ENCODE measurements at regions not wholly inside any gene's neighbourhood (a gene's known extent, or its start where the extent isn't known, plus 50 kb on each side); places are given as distances from the start of the nearest gene placed in this dataset.

GRCh38 chr3:117367861-117368260, 658.3 kb downstream of the TUSC7 start:
- no peaks in the 10 kb centered on the region for H3K4me1 ChIP-seq (ENCODE audit: insufficient read depth)
- no peak overlapping the region for H3K27ac ChIP-seq (ENCODE audit: low read depth)
- Mint-ChIP-seq H3K4me1 (peaks cover 3% of the 10 kb centered on the region; the same call in 2 of the 3 replicates), H3K9me3 (peaks cover 13% of the 10 kb centered on the region; the same call in 2 of the 3 replicates), H3K27ac (no peak overlapping the region), H3K27me3 (ENCODE audit: insufficient read depth, low read depth, poor library complexity) (no peaks in the 10 kb centered on the region), H3K4me3 (no peak overlapping the region), H3K36me3 (ENCODE audit: low read depth) (no peaks in the 10 kb centered on the region; the same call in 1 of the 3 replicates)
- no peak for TF ChIP-seq CREB1 (CRISPR knock-in tag; IDR thresholded peaks at IDR 0.05; ENCODE audit: low read depth)
- TF ChIP-seq REST (IDR thresholded peaks at IDR 0.05; ENCODE audit: unreplicated experiment) = no peak
- TF ChIP-seq NANOG (IDR thresholded peaks at IDR 0.05; ENCODE audit: borderline replicate concordance) = no peak
- TF ChIP-seq STAT1 (IDR thresholded peaks at IDR 0.05; ENCODE audit: unreplicated experiment) = no peak
- no peak for TF ChIP-seq ZNF114 (CRISPR knock-in tag; IDR thresholded peaks at IDR 0.05)
- no peak for TF ChIP-seq EZH2phosphoT487 (IDR thresholded peaks at IDR 0.05; ENCODE audit: unreplicated experiment)
- TF ChIP-seq EZH2 (IDR thresholded peaks at IDR 0.05; ENCODE audit: low read depth, unreplicated experiment) = no peak
- no peak for TF ChIP-seq ZNF462 (CRISPR knock-in tag; IDR thresholded peaks at IDR 0.05)
- TF ChIP-seq ETS1 (IDR thresholded peaks at IDR 0.05) = no peak
- no peak for TF ChIP-seq POLR2AphosphoS5 (IDR thresholded peaks at IDR 0.05; ENCODE audit: low read depth)
- no peak for TF ChIP-seq JUNB (IDR thresholded peaks at IDR 0.05; ENCODE audit: unreplicated experiment)
- H3K9me2 ChIP-seq (ENCODE audit: insufficient read depth) = no peaks in the 10 kb centered on the region
- DNase-seq (ENCODE audit: low spot score) (no peak), ATAC-seq (no peak)
- no peaks in the 10 kb centered on the region for H3K27me3 ChIP-seq (ENCODE audit: insufficient read depth)
- H2AFZ ChIP-seq = no peak overlapping the region
- H4K20me1 ChIP-seq (replicated peaks; ENCODE audit: insufficient read depth) = no peaks in the 10 kb centered on the region
- H3K79me2 ChIP-seq (replicated peaks; ENCODE audit: insufficient read depth) = no peaks in the 10 kb centered on the region
- H3K4me3 ChIP-seq = no peak overlapping the region
- H3F3A ChIP-seq (replicated peaks; ENCODE audit: low read depth) = no peaks in the 10 kb centered on the region
- no peak overlapping the region for H3K4me2 ChIP-seq
- no peaks in the 10 kb centered on the region for H3K36me3 ChIP-seq (ENCODE audit: insufficient read depth)

Data from GM23338 (cell line).